ENCODE measurements at regions not wholly inside any gene's neighbourhood (a gene's known extent, or its start where the extent isn't known, plus 50 kb on each side); places are given as distances from the start of the nearest gene placed in this dataset.

GRCh38 chrX:139134316-139134715 is 396.2 kb upstream of the F9 start:
- DNase-seq (ENCODE audit: low read depth): no peak
- TF ChIP-seq, protein P1, sequence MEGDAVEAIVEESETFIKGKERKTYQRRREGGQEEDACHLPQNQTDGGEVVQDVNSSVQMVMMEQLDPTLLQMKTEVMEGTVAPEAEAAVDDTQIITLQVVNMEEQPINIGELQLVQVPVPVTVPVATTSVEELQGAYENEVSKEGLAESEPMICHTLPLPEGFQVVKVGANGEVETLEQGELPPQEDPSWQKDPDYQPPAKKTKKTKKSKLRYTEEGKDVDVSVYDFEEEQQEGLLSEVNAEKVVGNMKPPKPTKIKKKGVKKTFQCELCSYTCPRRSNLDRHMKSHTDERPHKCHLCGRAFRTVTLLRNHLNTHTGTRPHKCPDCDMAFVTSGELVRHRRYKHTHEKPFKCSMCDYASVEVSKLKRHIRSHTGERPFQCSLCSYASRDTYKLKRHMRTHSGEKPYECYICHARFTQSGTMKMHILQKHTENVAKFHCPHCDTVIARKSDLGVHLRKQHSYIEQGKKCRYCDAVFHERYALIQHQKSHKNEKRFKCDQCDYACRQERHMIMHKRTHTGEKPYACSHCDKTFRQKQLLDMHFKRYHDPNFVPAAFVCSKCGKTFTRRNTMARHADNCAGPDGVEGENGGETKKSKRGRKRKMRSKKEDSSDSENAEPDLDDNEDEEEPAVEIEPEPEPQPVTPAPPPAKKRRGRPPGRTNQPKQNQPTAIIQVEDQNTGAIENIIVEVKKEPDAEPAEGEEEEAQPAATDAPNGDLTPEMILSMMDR (IDR thresholded peaks at IDR 0.05; ENCODE audit: insufficient read depth, low read length): no peak
- H3K4me3 ChIP-seq (ENCODE audit: low read depth, low read length): no peak overlapping the region

- TF ChIP-seq, protein P1 (IDR thresholded peaks at IDR 0.05; ENCODE audit: insufficient read depth, low read length): peak; percentile 14
- no peak for DNase-seq (ENCODE audit: low read depth)
- no peak overlapping the region for H3K4me3 ChIP-seq (ENCODE audit: low read depth, low read length)
Measured at GRCh38 chrX:139126493-139126892, 404.0 kb upstream of the F9 start.

- H3K4me3 ChIP-seq (ENCODE audit: low read depth, low read length): no peak overlapping the region
- DNase-seq (ENCODE audit: low read depth): no peak
- TF ChIP-seq, protein P1 (IDR thresholded peaks at IDR 0.05; ENCODE audit: insufficient read depth, low read length): no peak
Measured at GRCh38 chrX:139125916-139126315, 404.6 kb upstream of the F9 start.

GRCh38 chrX:139121616-139122286 is 408.8 kb upstream of the F9 start:
- TF ChIP-seq, protein P1 (IDR thresholded peaks at IDR 0.05; ENCODE audit: insufficient read depth, low read length): no peak
- H3K4me3 ChIP-seq (ENCODE audit: low read depth, low read length): no peak overlapping the region
- DNase-seq (ENCODE audit: low read depth): no peak

DNA sequence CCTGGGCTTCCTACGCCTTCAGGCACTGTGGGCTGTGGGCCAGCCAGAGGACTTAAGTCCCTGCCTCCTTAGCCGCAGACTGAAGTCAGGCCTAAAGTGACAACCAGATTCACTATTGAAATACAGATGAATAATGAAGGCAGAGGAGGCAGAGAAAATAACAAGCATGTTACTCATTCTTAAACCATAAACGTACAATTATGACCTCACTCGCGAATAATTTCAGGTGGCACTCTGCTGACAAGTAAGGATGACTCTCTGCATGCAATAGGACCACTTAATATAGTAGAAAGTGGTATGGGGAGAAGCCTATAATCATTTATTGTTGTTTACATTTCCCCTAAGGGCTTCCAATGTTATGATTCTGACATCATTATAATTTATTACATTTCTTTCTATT is 409.2 kb upstream of the FGF13 start:
- TF ChIP-seq, protein P1 (IDR thresholded peaks at IDR 0.05; ENCODE audit: insufficient read depth, low read length): no peak
- DNase-seq (ENCODE audit: low read depth): no peak
- no peak overlapping the region for H3K4me3 ChIP-seq (ENCODE audit: low read depth, low read length)

DNA sequence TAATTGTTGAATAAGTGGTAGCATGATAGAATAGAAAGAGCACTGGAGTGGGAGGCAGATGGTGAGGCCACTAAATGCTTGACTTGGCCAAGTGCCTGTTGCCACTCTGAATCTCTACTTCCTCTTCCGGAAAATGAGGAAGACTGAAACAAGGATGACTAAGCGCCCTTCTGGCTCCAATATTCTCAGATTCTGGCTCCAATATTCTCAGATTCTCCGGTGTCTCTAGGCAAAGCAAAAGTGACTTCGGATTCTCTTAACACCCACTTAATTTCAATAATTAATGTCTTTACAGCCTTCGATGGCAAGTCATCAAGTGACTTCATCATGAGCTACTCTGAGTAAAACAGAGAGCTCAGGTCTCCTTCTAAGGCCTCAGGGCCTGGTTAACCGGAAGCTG is 402.2 kb upstream of the FGF13 start:
- no peak overlapping the region for H3K4me3 ChIP-seq (ENCODE audit: low read depth, low read length)
- peak; percentile 34 for DNase-seq (ENCODE audit: low read depth)
- TF ChIP-seq, protein P1 (IDR thresholded peaks at IDR 0.05; ENCODE audit: insufficient read depth, low read length): no peak

GRCh38 chrX:139112432-139112831 is 400.9 kb upstream of the FGF13 start:
- DNase-seq (ENCODE audit: low read depth): peak; percentile 86
- TF ChIP-seq, protein P1 (IDR thresholded peaks at IDR 0.05; ENCODE audit: insufficient read depth, low read length): no peak
- no peak overlapping the region for H3K4me3 ChIP-seq (ENCODE audit: low read depth, low read length)

Measured in fibroblast of the aortic adventitia (primary cell).